ENCODE measurements at regions not wholly inside any gene's neighbourhood (a gene's known extent, or its start where the extent isn't known, plus 50 kb on each side); places are given as distances from the start of the nearest gene placed in this dataset.

GRCh38 chr19:56959205-56959604, 118.7 kb upstream of the PEG3 start:
- WGBS (ENCODE audit: insufficient coverage, low coverage, missing lambda C conversion rate), result 0% methylated on average over 4 of the region's 4 CpGs
- Histone ChIP-seq H3K79me2 (ENCODE audit: control insufficient read depth, insufficient read depth, low read length) (no peaks in the 10 kb centered on the region), H3K27me3 (ENCODE audit: control insufficient read depth in 2 of 2, insufficient read depth in 2 of 2, low read length in 2 of 2) (no peaks in the 10 kb centered on the region), H4K20me1 (replicated peaks; ENCODE audit: control insufficient read depth, insufficient read depth, low read length) (no peaks in the 10 kb centered on the region), H3K4me3 (no peak overlapping the region), H2AFZ (ENCODE audit: low read depth, low read length) (no peak overlapping the region), H3K9me3 (replicated peaks; ENCODE audit: control insufficient read depth, insufficient read depth, low read depth, low read length) (no peaks in the 10 kb centered on the region), H3K9me1 (ENCODE audit: control insufficient read depth, insufficient read depth, low read length) (no peaks in the 10 kb centered on the region), H3K4me1 (replicated peaks in 1 of 2; ENCODE audit: control insufficient read depth in 2 of 2, insufficient read depth in 2 of 2, low read length in 2 of 2) (no peaks in the 10 kb centered on the region), H3K4me2 (ENCODE audit: insufficient read depth, low read length) (no peak overlapping the region), H3K9ac (ENCODE audit: insufficient read depth in 1 of 2, low read depth in 2 of 2, low read length in 2 of 2) (no peak overlapping the region), H3K27ac (ENCODE audit: extremely low read depth, low read depth, low read length) (no peak overlapping the region), H3K36me3 (ENCODE audit: control insufficient read depth, insufficient read depth, low read length) (no peaks in the 10 kb centered on the region)
- DNase-seq (ENCODE audit: extremely low read depth in 1 of 4, low spot score in 3 of 4) (no peak), ATAC-seq (no peak), FAIRE-seq (no peak)
- TF ChIP-seq EP400 (IDR thresholded peaks at IDR 0.05) (no peak), ZNF592 (IDR thresholded peaks at IDR 0.05) (no peak), BACH1 (tag; IDR thresholded peaks at IDR 0.05) (no peak), ZBED1 (IDR thresholded peaks at IDR 0.05) (no peak), MCM2 (IDR thresholded peaks at IDR 0.05; ENCODE audit: low read depth) (no peak), SIN3A (IDR thresholded peaks at IDR 0.05; ENCODE audit: borderline replicate concordance in 2 of 2, control insufficient read depth in 1 of 2, low read depth in 2 of 2, low read length in 2 of 2) (no peak)
- CTCF ChIA-PET (ENCODE audit: low intra/inter-chr PET ratio), result no interaction called here
- intact Hi-C loops (cut with micrococcal nuclease), result no loop called here
- POLR2A ChIA-PET, result no interaction called here
- in situ Hi-C loops (cut with MboI), result no loop called here
- BruUV-seq (replicated peaks), result no TSS peak

Measured in K562 (cell line).